Omental fat pad (tissue), 3 donors: ENCODE measurements at regions not wholly inside any gene's neighbourhood (a gene's known extent, or its start where the extent isn't known, plus 50 kb on each side); places are given as distances from the start of the nearest gene placed in this dataset.

Experiments used
- ATAC-seq: fragments of 150-250 bp; one replicate; pipeline ENCODE4 v1.9.1; 2016; ENCODE audit warnings: mild to moderate bottlenecking, moderate library complexity; ENCODE audit not compliant: low FRiP score
- DNase-seq: peaks from one replicate; pipeline ENCODE4 v3.0.0-alpha.2; 2019; ENCODE audit warnings: low spot score
- TF ChIP-seq, protein P1 (sequence below), 3 donors: fragments of 450-650 bp; IDR thresholded peaks; one replicate each; pipeline ENCODE4 v1.5.1; 2016 to 2017; ENCODE audit warnings: antibody characterized with exemption in 3 of 3, mild to moderate bottlenecking in 3 of 3, moderate library complexity in 2 of 3

DNA sequence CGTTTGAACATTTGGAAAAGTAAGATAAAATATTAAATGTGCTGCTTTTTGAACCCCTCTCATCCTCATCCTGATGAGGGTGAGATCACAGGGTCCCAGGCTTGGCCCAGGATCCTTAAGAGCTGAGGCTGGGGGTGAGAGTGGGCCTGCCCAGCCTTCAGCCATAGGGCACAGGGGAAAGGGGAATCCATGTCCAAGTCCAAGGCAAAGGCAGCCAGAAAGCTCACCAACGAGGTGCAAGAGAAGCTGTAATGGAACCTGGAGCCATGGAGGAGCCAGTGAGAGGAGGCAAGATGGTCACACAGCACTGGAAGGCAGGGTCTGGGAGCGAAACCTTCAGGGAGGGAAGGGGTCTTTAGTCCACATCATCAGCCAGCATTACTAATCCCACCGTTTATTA is 191.9 kb downstream of the RRAGC start:
- no peak for ATAC-seq
- TF ChIP-seq, protein P1, sequence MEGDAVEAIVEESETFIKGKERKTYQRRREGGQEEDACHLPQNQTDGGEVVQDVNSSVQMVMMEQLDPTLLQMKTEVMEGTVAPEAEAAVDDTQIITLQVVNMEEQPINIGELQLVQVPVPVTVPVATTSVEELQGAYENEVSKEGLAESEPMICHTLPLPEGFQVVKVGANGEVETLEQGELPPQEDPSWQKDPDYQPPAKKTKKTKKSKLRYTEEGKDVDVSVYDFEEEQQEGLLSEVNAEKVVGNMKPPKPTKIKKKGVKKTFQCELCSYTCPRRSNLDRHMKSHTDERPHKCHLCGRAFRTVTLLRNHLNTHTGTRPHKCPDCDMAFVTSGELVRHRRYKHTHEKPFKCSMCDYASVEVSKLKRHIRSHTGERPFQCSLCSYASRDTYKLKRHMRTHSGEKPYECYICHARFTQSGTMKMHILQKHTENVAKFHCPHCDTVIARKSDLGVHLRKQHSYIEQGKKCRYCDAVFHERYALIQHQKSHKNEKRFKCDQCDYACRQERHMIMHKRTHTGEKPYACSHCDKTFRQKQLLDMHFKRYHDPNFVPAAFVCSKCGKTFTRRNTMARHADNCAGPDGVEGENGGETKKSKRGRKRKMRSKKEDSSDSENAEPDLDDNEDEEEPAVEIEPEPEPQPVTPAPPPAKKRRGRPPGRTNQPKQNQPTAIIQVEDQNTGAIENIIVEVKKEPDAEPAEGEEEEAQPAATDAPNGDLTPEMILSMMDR (IDR thresholded peaks at IDR 0.05) = no peak
- no peak for DNase-seq

DNA sequence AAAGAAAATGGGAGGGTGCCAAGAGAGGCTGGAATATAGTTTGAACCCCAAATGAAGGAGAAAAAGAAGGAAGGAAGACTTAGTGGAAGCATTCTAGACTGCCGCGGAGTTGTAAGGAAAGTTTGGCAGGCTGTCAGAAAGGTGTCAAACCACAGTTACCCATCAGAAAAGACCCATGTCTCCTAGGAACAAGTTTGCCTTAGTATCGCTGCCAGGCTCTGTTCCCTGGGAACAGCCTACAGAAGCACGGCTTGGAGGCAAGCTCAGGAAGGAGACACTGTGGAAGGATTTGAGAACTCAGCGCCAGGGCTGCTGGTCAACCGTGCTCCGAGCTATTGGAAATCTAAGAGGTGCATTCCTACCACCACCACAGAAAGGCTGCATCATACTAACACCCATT is 197.4 kb downstream of the RRAGC start:
- ATAC-seq (no peak), DNase-seq (no peak)
- TF ChIP-seq, protein P1 (IDR thresholded peaks at IDR 0.05) = no peak

DNA sequence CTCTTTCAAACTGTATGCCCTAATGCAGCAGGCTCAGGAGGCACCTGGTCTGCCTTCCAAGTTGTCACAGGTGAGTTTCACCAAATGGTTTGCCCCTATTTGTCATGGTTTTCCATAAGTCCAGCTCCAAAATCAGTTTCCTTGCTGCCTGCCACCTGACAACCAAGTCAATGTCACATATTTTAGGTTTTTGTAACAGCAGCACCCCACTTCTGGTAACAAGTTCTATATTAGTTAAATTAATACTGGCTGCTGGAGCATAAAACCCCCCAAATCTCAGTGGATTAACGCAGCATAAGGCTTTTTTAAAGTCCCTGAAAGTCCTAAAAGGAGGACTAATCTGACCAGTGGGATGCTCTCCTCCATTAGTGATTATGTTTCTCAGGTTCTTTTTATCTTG is 200.7 kb downstream of the RRAGC start:
- TF ChIP-seq, protein P1 (IDR thresholded peaks at IDR 0.05) = no peak
- ATAC-seq (no peak), DNase-seq (no peak)

DNA sequence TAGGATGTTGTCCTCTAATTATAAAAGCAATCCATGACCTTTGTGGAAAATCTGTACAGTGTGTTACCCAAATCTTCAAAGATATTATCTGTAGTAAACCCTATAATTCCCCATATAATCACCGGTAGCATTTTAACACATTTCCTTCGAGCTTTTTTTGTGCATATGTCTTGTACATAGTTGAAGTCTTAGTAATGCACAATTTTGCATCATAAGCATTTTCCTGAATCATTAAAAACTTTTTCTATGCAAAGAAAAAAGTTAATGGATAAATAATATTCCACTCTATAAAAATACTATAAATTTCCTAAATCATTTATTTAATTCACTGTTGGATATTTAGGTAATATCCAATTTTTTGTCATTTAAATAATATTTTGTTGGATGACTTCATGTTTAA is 201.7 kb downstream of the RRAGC start:
- ATAC-seq (no peak), DNase-seq (no peak)
- TF ChIP-seq, protein P1 (IDR thresholded peaks at IDR 0.05) = no peak

DNA sequence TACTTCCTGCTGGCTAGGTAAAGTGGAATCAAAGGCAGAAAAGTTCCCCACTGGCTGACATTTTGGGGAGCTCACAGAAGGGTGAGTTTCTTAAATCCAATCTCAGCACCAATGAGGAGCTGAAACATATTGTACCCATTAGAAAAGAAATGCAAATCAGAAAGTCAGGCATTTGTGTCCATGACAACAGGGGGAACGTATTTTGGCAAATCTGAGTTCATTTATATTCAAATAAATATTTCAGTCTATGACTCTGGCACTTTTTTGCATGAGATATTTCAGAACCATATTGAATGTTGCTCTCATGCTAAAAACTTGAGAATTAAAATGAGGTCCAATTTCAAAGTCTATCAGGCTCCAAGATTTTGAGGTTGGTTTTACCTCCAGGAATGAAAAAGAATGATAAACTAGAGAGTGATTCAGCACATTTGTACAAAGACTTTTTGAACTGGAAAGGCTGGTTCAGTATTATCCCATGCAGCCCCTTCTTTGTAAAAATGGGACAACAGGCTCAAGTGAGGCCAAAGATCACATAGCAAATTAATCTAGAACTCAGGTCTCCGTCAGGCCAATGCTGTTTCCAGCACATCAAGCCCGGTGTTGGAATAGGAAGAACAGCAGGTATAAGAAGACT is 202.2 kb downstream of the RRAGC start:
- no peak for DNase-seq
- no peak for ATAC-seq
- TF ChIP-seq, protein P1 (IDR thresholded peaks at IDR 0.05) = no peak

DNA sequence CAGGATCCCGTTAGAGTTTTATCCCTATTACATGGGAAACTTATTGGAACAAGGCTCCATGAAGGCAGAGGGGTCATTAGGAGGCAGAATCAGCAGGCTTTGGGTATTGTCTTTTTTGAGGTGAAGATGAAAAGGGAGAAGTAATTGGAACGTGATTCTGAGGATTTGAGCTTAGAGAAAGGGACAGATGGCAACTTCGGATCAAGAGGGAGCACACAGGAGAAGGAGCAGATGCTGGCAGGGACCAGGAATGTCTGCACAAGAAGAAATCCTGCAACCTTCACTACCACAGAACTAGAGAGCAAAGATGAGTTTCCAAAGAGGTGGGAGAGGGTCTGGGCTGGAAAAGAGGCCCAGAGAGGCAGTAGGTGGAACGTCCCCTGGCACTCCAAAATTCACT is 202.8 kb downstream of the RRAGC start:
- no peak for DNase-seq
- TF ChIP-seq, protein P1 (IDR thresholded peaks at IDR 0.05) = no peak
- no peak for ATAC-seq

DNA sequence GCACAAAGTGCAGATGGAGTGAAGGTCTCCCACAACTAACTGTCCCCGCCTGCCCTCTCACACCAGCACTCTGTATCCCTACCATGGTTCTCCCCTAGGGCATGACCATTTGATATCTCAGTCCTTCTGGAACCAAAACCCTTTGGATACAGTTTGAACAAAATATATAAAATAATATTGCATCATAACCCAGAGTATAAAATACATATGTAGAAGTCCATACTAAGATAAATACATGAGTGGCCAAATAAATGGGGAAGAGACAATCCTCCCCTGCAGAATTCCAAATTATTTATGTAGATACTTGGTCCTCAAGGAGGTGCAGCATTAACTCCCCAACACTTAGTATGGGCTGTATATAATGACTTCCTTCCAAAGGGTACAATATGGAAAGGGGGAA is 207.4 kb downstream of the RRAGC start:
- TF ChIP-seq, protein P1 (IDR thresholded peaks at IDR 0.05) = no peak
- no peak for DNase-seq
- ATAC-seq = no peak
